ENCODE measurements at regions not wholly inside any gene's neighbourhood (a gene's known extent, or its start where the extent isn't known, plus 50 kb on each side); places are given as distances from the start of the nearest gene placed in this dataset.
"Not testable (repeated sequence)": the region's sequence is repeated elsewhere in the genome, so short reads cannot be mapped to it uniquely, and the experiment has no call there.

DNA sequence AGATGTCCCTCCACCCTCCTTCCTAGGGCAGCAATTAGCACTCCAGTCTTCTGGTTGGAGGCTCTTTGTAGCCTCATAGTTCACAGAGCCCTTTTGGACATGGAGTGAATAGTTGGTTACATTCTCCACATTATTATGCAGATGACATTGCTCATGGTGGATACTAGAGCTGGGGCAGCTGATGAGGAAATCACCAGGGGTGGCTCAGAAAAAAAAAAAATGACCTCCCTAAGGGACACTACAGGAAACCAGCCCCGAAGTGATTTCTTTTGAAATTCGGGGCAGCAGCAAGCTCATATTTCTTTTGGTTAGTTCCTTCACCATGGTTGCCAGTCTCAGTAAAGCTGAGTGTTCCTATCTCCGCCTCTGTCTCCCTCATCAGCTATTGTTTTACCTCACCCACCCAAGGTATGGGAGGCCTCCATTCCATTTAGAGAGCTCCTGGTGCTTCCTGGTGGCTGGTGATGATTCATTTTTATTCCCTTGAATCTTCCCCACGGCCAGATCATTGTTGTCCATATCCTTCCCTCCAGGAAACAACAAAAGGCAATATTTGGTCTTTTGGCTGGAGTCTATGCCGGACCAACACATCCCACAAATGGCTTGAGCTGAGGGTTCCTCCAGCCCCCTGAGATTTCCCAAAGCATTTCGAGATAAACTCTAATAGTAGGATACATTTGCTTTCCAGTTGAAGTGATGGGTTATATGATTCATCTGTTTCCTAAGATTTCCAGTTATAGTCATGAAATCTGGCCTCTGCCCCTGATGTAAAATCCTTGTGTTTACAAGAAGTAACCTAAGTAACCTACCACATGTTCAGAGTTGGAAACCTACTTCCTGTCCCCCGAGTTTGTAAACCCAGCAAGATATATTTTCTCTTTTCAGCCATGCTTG is 56.2 kb upstream of the NID2 start:
- peak; percentile 95 for DNase-seq (ENCODE audit: low spot score)

GRCh38 chr14:52122163-52122562 is 53.3 kb upstream of the NID2 start:
- DNase-seq (ENCODE audit: low spot score), result not testable (repeated sequence)

DNA sequence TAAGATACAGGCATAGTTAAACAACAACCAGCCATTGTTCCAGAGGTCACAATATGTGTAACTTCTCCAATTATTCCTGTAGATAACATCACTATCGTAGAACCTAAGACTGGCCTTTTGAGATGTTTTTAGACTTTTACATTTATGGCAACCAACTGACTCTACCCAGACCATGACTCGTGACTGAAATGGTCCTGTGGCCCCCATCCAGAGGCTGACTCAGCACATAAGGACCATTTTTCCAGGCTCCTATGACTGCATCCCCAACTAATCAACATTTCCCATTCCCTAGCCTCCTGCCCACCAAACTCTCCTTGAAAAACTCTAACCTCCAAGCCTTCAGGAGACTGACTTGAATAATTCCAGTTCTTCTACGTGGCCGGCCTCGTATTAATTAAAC is 52.6 kb upstream of the NID2 start:
- no peak for DNase-seq (ENCODE audit: low spot score)

DNA sequence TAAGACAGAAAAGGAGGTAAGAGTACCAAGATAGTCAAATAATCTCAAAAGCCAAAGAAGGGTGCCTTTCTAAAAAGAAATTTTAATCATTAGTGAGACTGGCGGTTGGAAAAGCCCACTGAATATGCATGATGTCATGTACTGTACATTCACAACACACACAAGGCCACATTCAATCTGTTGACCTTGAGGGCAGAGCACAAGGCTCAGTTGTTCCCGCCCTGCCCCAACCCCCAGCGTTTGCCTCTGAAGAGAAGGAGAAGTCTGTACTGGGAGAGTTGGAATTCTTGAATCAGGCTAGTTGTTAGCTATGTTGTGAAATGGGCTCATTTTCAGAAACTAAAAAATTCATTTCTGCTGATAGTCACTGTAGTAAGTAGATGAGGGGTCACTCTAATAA is 50.2 kb upstream of the NID2 start:
- no peak for DNase-seq (ENCODE audit: low spot score)
